ENCODE measurements at regions not wholly inside any gene's neighbourhood (a gene's known extent, or its start where the extent isn't known, plus 50 kb on each side); places are given as distances from the start of the nearest gene placed in this dataset.

- no peak for TF ChIP-seq CTCF (IDR thresholded peaks at IDR 0.05)
- no peak for TF ChIP-seq POLR2A (IDR thresholded peaks at IDR 0.05)
Measured at GRCh38 chr3:168269001-168269400, 173.3 kb upstream of the GOLIM4 start.

Data from adrenal gland (tissue), 5 donors.